HL-60 (cell line): ENCODE measurements at regions not wholly inside any gene's neighbourhood (a gene's known extent, or its start where the extent isn't known, plus 50 kb on each side); places are given as distances from the start of the nearest gene placed in this dataset.

ENCODE experiments used
- DNase-seq, 2 experiments: peaks; one replicate each; pipeline ENCODE4 v3.0.0-alpha.2; 2010 to 2020; ENCODE audit warnings: low read depth in 1 of 2, low spot score in 1 of 2
- H3K27ac ChIP-seq: fragments of 250-450 bp; sonication (Bioruptor Pico); replicated peaks from 2 replicates; pipeline ENCODE4 v1.5.1; 2020; ENCODE audit warnings: mild to moderate bottlenecking, moderate library complexity
- H3K27me3 ChIP-seq: fragments of 250-450 bp; sonication (Bioruptor Pico); 2 replicates; pipeline ENCODE4 v1.5.1; 2021; ENCODE audit warnings: mild to moderate bottlenecking, moderate library complexity; ENCODE audit not compliant: insufficient read depth, poor library complexity, severe bottlenecking
- H3K4me3 ChIP-seq: replicated peaks from 2 replicates; pipeline ENCODE4 v1.5.1; 2011; ENCODE audit warnings: mild to moderate bottlenecking, control low read depth, low read length; ENCODE audit not compliant: insufficient read depth
- GABPA ChIP-seq: IDR thresholded peaks from 2 replicates; pipeline ENCODE4 v1.6.1; 2012; ENCODE audit warnings: low read depth
- POLR2AphosphoS5 ChIP-seq: IDR thresholded peaks from 2 replicates; pipeline ENCODE4 v1.6.1; 2012; ENCODE audit warnings: low read depth
- REST ChIP-seq: IDR thresholded peaks from 2 replicates; pipeline ENCODE4 v1.6.1; 2012; ENCODE audit warnings: low read depth; ENCODE audit not compliant: insufficient replicate concordance
- SPI1 ChIP-seq: IDR thresholded peaks from 2 replicates; pipeline ENCODE4 v1.6.1; 2012; ENCODE audit warnings: low read depth, mild to moderate bottlenecking, borderline replicate concordance
- TF ChIP-seq, protein P1 (sequence below): IDR thresholded peaks from one replicate; pipeline ENCODE4 v1.5.1; 2011; ENCODE audit warnings: low read length, control low read depth, inconsistent platforms; ENCODE audit not compliant: insufficient read depth

DNA sequence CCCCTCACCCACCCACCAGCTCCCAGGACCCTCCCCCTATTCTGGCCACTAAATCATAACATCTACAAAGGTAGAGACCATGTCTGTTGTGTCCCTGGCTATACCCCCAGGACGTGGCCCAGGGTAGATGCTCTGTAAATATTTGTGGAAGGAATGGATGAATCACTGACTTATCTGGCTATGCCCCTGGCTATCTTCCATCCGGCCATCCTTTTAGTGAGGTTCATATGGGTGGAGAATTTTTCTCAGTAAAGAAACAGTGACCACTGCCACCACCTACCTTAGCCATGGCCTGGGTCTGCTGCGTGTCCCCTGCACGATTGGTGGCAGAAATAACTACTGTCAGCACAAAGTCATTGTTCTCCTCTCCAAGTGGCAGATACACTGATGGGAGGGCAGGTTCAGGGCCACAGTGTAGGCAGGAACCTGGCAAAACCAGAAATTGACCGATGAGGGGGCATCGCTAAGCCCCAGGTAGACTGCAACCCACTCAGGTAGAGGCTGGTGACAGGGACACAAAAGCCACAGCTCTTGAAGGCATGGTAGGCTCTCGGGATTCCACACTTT, 63.1 kb upstream of the BCO1 start:
- TF ChIP-seq, protein P1, sequence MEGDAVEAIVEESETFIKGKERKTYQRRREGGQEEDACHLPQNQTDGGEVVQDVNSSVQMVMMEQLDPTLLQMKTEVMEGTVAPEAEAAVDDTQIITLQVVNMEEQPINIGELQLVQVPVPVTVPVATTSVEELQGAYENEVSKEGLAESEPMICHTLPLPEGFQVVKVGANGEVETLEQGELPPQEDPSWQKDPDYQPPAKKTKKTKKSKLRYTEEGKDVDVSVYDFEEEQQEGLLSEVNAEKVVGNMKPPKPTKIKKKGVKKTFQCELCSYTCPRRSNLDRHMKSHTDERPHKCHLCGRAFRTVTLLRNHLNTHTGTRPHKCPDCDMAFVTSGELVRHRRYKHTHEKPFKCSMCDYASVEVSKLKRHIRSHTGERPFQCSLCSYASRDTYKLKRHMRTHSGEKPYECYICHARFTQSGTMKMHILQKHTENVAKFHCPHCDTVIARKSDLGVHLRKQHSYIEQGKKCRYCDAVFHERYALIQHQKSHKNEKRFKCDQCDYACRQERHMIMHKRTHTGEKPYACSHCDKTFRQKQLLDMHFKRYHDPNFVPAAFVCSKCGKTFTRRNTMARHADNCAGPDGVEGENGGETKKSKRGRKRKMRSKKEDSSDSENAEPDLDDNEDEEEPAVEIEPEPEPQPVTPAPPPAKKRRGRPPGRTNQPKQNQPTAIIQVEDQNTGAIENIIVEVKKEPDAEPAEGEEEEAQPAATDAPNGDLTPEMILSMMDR: no peak
- TF ChIP-seq POLR2AphosphoS5 (no peak), SPI1 (no peak), GABPA (no peak), REST (no peak)
- no peak overlapping the region for H3K4me3 ChIP-seq
- no peak overlapping the region for H3K27ac ChIP-seq
- no peak for DNase-seq
- no peaks in the 10 kb centered on the region for H3K27me3 ChIP-seq

- TF ChIP-seq REST (no peak), GABPA (no peak)
- Histone ChIP-seq H3K4me3 (no peak overlapping the region), H3K27ac (no peak overlapping the region), H3K27me3 (no peaks in the 10 kb centered on the region)
- no peak for DNase-seq
Measured at GRCh38 chr16:81174644-81175324, 63.7 kb upstream of the BCO1 start.

GRCh38 chr16:81172769-81173658, 65.5 kb upstream of the BCO1 start:
- Histone ChIP-seq H3K27me3 (no peaks in the 10 kb centered on the region), H3K4me3 (no peak overlapping the region), H3K27ac (no peak overlapping the region)
- DNase-seq: no peak
- TF ChIP-seq GABPA (no peak), SPI1 (no peak), POLR2AphosphoS5 (no peak), REST (no peak)
- TF ChIP-seq, protein P1: no peak
